CD14-positive monocyte (primary cell): ENCODE measurements at regions not wholly inside any gene's neighbourhood (a gene's known extent, or its start where the extent isn't known, plus 50 kb on each side); places are given as distances from the start of the nearest gene placed in this dataset.

Experiments used
- DNase-seq, 3 donors: peaks; one replicate each; pipeline ENCODE4 v3.0.0-alpha.2; 2011 to 2022
- H2AFZ ChIP-seq: 2 replicates; pipeline ENCODE4 v1.6.0; 2012; ENCODE audit warnings: mild to moderate bottlenecking, low read depth, low read length, inconsistent platforms; ENCODE audit not compliant: insufficient read depth, poor library complexity, severe bottlenecking
- H3K27ac ChIP-seq, 2 donors: 1 replicate in 1 of 2; 2 replicates in 1 of 2; pipeline ENCODE4 v1.5.1; 2012 to 2013; ENCODE audit warnings: low read length in 2 of 2, control low read depth in 1 of 2, inconsistent platforms in 1 of 2, low read depth in 1 of 2, mild to moderate bottlenecking in 1 of 2
- H3K27me3 ChIP-seq, 2 donors: one replicate each; pipeline versions ENCODE4 v1.6.0 to v1.6.1; 2011 to 2013; ENCODE audit warnings: low read length in 2 of 2; ENCODE audit not compliant: control insufficient read depth in 2 of 2, insufficient read depth in 2 of 2
- H3K36me3 ChIP-seq, 2 donors: replicated peaks in 1 of 2; 1 replicate in 1 of 2; 2 replicates in 1 of 2; pipeline versions ENCODE4 v1.5.1 to v1.6.1; 2012 to 2013; ENCODE audit warnings: low read length in 2 of 2, control low read depth in 1 of 2, inconsistent platforms in 1 of 2, mild to moderate bottlenecking in 1 of 2; ENCODE audit not compliant: insufficient read depth in 2 of 2, control insufficient read depth in 1 of 2
- H3K4me1 ChIP-seq, 2 donors: 1 replicate in 1 of 2; 2 replicates in 1 of 2; pipeline versions ENCODE4 v1.5.1 to v1.6.1; 2012 to 2013; ENCODE audit warnings: low read length in 2 of 2, control low read depth in 1 of 2, inconsistent platforms in 1 of 2, mild to moderate bottlenecking in 1 of 2, moderate library complexity in 1 of 2; ENCODE audit not compliant: insufficient read depth in 2 of 2, control insufficient read depth in 1 of 2
- H3K4me2 ChIP-seq: replicated peaks from 2 replicates; pipeline ENCODE3; 2012; ENCODE audit warnings: low read length, moderate library complexity, mild to moderate bottlenecking; ENCODE audit not compliant: poor library complexity, severe bottlenecking; ENCODE audit errors: extremely low read depth
- H3K4me3 ChIP-seq, 3 experiments: fragments of 200-600 bp in 1 of 3; sonication (generic) in 1 of 3; replicated peaks in 1 of 3; 1 replicate in 2 of 3; 2 replicates in 1 of 3; pipeline ENCODE4 v1.5.1; 2011 to 2013; ENCODE audit warnings: low read length in 3 of 3, mild to moderate bottlenecking in 3 of 3, control low read depth in 2 of 3, low read depth in 2 of 3, inconsistent platforms in 1 of 3, moderate library complexity in 1 of 3
- H3K79me2 ChIP-seq: 2 replicates; pipeline ENCODE4 v1.6.0; 2012; ENCODE audit warnings: mild to moderate bottlenecking, control low read depth, inconsistent platforms, low read length, moderate library complexity; ENCODE audit not compliant: insufficient read depth
- H3K9ac ChIP-seq: 2 replicates; pipeline ENCODE4 v1.6.0; 2017; ENCODE audit warnings: low read length, mild to moderate bottlenecking; ENCODE audit not compliant: insufficient read depth, poor library complexity, severe bottlenecking
- H3K9me3 ChIP-seq, 2 donors: replicated peaks in 1 of 2; 1 replicate in 1 of 2; 2 replicates in 1 of 2; pipeline versions ENCODE4 v1.5.1 to v1.6.1; 2012 to 2013; ENCODE audit warnings: low read length in 2 of 2, control low read depth in 1 of 2; ENCODE audit not compliant: control insufficient read depth in 1 of 2, insufficient read depth in 1 of 2
- H4K20me1 ChIP-seq: 2 replicates; pipeline ENCODE4 v1.6.0; 2012; ENCODE audit warnings: mild to moderate bottlenecking, low read length, control low read depth, moderate library complexity; ENCODE audit not compliant: insufficient read depth
- H3K27ac Mint-ChIP-seq, 7 donors: one replicate each; pipeline ENCODE4 v1.8.0; 2020; ENCODE audit warnings: mild to moderate bottlenecking in 7 of 7, mixed read lengths in 7 of 7, moderate library complexity in 6 of 7, inconsistent platforms in 2 of 7
- H3K27me3 Mint-ChIP-seq, 3 donors: one replicate each; pipeline ENCODE4 v1.8.0; 2021 to 2022; ENCODE audit warnings: low read depth in 3 of 3, mild to moderate bottlenecking in 3 of 3, mixed read lengths in 3 of 3, moderate library complexity in 3 of 3, inconsistent platforms in 1 of 3
- H3K36me3 Mint-ChIP-seq, 2 donors: one replicate each; pipeline ENCODE4 v1.8.0; 2020; ENCODE audit warnings: mixed read lengths in 2 of 2, inconsistent platforms in 1 of 2, mild to moderate bottlenecking in 1 of 2
- H3K4me1 Mint-ChIP-seq: one replicate; pipeline ENCODE4 v1.8.0; 2020; ENCODE audit warnings: mild to moderate bottlenecking, mixed read lengths
- H3K4me3 Mint-ChIP-seq, 2 donors: one replicate each; pipeline ENCODE4 v1.8.0; 2020; ENCODE audit warnings: mild to moderate bottlenecking in 2 of 2, mixed read lengths in 2 of 2, moderate library complexity in 1 of 2
- H3K9me3 Mint-ChIP-seq, 7 donors: one replicate each; pipeline ENCODE4 v1.8.0; 2020 to 2022; ENCODE audit warnings: mixed read lengths in 7 of 7, mild to moderate bottlenecking in 6 of 7, moderate library complexity in 6 of 7, inconsistent platforms in 2 of 7
- WGBS: methylation state at CpG from one replicate; pipeline ENCODE4 v1.1.5; 2013; ENCODE audit warnings: missing lambda C conversion rate; ENCODE audit not compliant: insufficient coverage; 5-methylcytosine and 5-hydroxymethylcytosine counted together
- intact Hi-C, 2 donors: fragments of 100-400 bp; cut with micrococcal nuclease; formaldehyde crosslinking; loops; one replicate each; pipeline versions ENCODE4 v1.15.0 to v1.15.1; 2023
- TF ChIP-seq, protein P1 (sequence below): fragments of 200-600 bp; IDR thresholded peaks from one replicate; pipeline ENCODE4 v1.8.0; 2022; ENCODE audit warnings: antibody characterized with exemption, mild to moderate bottlenecking

DNA sequence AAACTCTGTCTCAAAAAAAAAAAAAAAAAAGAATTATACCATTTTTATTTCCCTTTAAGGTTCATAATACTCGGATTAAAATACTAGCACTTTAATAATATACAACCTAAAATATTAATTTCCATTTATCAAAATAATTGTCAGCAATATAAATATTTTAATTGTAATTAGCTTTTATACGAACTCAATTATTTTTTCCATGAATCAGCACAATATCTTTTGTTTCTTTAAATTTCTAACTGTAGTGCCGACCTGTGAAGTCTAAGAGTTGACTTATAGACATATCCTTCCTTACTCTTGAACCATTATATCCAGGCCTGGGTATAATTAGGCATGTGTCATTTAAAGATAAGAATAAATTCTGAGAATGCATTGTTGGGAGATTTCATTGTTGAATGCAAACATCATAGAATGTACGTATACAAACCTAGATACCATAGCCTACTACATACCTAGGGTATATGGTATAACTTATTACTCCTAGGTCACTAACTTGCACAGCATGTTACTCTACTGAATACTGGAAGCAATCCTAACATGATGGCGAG lies 996.7 kb upstream of the TMPRSS15 start:
- no peaks in the 10 kb centered on the region for H3K27me3 Mint-ChIP-seq
- H3K27me3 ChIP-seq, result no peaks in the 10 kb centered on the region
- H3K4me2 ChIP-seq, result no peak overlapping the region
- TF ChIP-seq, protein P1, sequence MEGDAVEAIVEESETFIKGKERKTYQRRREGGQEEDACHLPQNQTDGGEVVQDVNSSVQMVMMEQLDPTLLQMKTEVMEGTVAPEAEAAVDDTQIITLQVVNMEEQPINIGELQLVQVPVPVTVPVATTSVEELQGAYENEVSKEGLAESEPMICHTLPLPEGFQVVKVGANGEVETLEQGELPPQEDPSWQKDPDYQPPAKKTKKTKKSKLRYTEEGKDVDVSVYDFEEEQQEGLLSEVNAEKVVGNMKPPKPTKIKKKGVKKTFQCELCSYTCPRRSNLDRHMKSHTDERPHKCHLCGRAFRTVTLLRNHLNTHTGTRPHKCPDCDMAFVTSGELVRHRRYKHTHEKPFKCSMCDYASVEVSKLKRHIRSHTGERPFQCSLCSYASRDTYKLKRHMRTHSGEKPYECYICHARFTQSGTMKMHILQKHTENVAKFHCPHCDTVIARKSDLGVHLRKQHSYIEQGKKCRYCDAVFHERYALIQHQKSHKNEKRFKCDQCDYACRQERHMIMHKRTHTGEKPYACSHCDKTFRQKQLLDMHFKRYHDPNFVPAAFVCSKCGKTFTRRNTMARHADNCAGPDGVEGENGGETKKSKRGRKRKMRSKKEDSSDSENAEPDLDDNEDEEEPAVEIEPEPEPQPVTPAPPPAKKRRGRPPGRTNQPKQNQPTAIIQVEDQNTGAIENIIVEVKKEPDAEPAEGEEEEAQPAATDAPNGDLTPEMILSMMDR, result no peak
- no peak overlapping the region for H3K9ac ChIP-seq
- no peaks in the 10 kb centered on the region for H3K9me3 ChIP-seq
- WGBS, result no CpG with 5 or more reads among the region's 5 CpGs
- no peaks in the 10 kb centered on the region for H3K4me1 Mint-ChIP-seq
- no peak for DNase-seq
- no peaks in the 10 kb centered on the region for H3K36me3 Mint-ChIP-seq
- no peaks in the 10 kb centered on the region for H3K36me3 ChIP-seq
- no peaks in the 10 kb centered on the region for H3K4me1 ChIP-seq
- no peak overlapping the region for H3K27ac ChIP-seq
- intact Hi-C loops, result no loop called here
- no peak overlapping the region for H3K27ac Mint-ChIP-seq
- H3K4me3 ChIP-seq, result no peak overlapping the region
- no peaks in the 10 kb centered on the region for H4K20me1 ChIP-seq
- H3K79me2 ChIP-seq, result no peaks in the 10 kb centered on the region
- H3K4me3 Mint-ChIP-seq, result no peak overlapping the region
- no peak overlapping the region for H2AFZ ChIP-seq
- H3K9me3 Mint-ChIP-seq, result peaks cover 0 to 2% (median 0%) of the 10 kb centered on the region in 7 donors

DNA sequence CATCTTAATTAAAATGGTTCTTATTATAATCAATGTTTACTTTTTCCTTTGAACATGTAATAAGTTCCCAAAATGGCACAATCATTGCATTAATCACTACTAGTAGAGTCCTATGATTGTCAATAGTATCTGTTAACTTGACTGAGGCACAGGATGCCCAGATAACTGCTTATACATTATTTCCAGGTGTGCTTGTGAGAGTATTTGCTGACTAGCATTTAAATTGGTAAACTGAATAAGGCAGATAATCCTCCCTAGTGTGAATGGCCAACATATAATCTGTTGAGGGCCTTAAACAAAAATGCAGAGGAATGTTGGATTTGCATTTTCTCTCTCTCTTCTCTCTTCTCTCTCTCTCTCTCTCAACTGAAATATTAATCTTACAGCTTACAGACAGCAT lies 999.3 kb upstream of the TMPRSS15 start:
- Histone ChIP-seq H3K4me1 (no peaks in the 10 kb centered on the region), H3K4me3 (no peak overlapping the region), H2AFZ (no peak overlapping the region), H3K27me3 (no peaks in the 10 kb centered on the region), H3K36me3 (no peaks in the 10 kb centered on the region), H3K79me2 (no peaks in the 10 kb centered on the region), H3K4me2 (no peak overlapping the region), H3K27ac (no peak overlapping the region), H4K20me1 (no peaks in the 10 kb centered on the region), H3K9me3 (no peaks in the 10 kb centered on the region), H3K9ac (no peak overlapping the region)
- Mint-ChIP-seq H3K4me3 (no peak overlapping the region), H3K27ac (no peak overlapping the region), H3K4me1 (no peaks in the 10 kb centered on the region), H3K36me3 (no peaks in the 10 kb centered on the region), H3K9me3 (peaks cover 0 to 2% (median 0%) of the 10 kb centered on the region in 7 donors), H3K27me3 (no peaks in the 10 kb centered on the region)
- intact Hi-C loops, result no loop called here
- TF ChIP-seq, protein P1, result no peak
- DNase-seq, result no peak
